GM18507 (cell line): ENCODE measurements at regions not wholly inside any gene's neighbourhood (a gene's known extent, or its start where the extent isn't known, plus 50 kb on each side); places are given as distances from the start of the nearest gene placed in this dataset.

Source experiments
- DNase-seq: peaks from one replicate; pipeline ENCODE4 v3.0.0; 2011; ENCODE audit warnings: low read depth; ENCODE audit not compliant: insufficient read length; ENCODE audit errors: extremely low spot score
- FAIRE-seq: peaks from 2 replicates; lab custom pipeline; 2011; peaks lifted over from hg19 to GRCh38; lab: Jason Lieb, UNC

DNA sequence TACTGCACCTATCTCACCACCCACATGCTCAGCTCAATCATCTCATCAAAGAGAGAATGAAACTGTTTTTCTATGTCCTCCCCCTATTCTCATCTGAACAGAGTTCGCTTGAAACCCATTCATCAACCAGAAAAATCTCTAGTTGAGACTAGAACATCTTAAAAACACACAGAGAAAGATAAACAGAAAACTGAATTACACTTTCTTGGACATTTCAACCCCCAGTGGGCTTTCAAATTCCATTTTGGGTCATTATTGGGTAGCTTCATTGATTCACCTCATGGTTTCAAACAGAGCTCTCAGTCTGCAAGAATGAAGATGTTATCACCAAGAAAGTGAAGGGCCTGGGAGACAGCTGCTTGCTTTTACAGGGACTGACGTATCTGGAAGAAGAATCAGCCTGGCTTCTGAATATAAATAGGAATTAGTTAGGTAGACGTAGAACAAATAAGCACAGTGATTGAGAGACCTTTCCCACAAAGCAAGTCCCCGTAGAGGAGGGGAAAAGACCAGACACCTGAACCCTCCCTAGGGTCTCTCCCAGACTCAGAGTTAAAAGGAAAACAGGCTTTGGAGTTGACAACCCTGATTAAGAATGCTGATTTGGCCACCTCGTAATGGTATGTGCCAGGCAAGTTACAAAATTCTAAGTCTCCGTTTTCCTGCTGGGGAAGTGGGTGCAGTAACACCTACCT lies 155.7 kb downstream of the BBOX1 start:
- FAIRE-seq (no peak), DNase-seq (no peak)

DNA sequence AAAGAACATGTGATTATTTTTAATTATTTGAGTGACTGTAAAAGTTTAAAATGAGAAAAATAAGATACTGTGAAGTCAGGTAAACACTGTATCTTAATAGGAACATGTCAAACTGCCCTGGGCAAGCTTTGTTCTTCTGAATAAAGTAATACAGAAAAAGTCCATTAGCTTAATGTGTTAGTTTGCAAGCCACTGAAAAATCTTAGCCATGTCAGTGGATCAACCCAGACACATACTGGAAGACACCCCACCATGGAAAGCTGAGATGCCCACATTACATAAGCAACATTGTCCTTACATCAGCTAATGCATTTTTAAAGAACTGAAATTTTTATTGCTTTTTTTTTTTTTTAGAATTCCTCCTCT lies 155.2 kb downstream of the BBOX1 start:
- DNase-seq (no peak), FAIRE-seq (no peak)

DNA sequence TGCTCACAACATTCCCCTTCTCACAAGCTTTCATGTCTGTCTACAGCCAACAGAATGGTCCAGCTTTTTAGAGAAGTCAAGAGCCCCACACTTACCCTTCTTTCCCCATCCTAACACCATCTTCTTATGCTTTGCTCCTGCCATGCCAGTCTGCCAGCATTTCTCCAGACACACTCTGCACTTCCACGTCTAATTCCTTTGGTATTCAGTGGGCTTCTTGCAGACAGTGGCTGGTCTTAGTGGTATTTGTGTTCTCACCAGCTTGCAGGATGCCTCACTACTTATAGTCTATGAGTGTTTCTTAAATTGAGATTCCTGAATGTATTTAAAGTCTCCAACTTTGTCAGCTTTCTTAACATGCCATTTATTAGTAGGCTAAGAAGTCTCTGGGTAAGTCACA lies 154.4 kb downstream of the BBOX1 start:
- DNase-seq (no peak), FAIRE-seq (no peak)

DNA sequence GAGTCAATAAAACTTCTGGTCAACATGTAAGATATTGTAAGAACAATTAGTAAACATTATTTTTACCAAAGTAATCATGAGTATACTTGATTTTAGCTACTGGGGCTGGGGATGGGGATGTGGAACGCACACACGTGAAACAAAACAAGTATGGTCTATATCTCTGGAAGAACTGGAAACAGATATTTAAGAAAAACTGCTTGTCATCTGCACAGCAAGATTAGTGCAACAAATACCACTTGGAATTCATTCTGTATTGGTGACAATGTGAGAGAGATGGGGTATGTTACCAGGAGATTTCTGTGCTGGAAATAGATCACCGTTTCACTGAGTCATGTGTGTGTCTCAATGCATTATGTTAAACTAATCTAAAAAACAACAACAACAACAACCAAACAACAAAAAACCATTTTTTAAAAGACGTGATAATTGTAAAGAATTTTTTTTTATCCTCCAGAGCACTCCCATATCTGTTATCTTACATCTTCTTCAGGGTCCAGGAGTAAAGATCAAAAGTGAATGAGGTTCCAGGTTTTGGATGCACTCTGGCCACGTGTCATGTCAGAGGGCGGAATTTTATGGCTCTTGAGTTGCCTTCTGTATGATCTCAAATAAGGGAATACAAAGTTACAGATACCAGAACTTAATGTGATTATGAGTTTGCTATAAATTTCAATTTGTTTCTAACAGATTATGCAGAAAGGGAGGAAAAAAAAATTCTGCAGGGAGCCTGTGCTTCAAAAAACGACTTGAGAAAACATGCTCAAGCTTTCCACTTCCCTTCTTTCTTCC lies 153.0 kb downstream of the BBOX1 start:
- DNase-seq (no peak), FAIRE-seq (no peak)

DNA sequence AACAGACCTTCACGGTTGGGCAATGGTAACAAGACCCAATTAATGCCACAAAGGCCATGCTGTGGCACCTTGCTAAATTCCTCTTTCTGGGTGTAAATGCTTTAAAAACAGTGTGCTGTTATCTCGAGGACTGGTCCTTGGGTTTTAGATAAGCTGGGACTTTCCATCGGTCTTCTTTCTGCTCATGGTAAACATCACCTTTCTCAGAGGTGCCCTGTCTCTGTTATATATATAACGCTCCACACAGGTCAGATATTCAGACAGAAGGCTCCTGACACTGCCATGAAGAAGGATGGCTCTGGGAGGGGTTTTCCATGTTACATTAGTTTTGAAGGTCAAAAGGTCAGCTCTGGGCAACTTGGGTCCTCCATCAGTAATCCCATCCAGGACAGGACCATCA lies 151.6 kb downstream of the BBOX1 start:
- DNase-seq, result no peak
- FAIRE-seq, result no peak

DNA sequence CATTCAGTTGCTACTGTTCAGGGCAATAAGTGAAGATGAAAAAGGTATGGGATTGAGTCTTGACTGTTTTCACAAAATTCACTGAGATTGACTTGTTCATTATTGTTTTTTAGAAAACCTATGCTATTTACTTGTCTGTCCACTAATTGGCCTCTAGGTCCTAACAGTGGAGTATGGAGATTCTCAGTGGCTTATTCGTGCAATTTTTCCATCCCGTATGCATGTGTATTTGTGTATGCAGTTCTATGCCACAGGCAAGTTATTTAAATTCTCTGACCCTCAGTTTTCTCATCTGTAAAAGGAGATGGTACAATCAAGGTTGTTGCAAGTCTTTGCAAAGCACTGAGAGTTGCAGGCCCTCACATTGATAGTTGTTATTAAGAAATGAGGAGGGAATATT lies 151.0 kb downstream of the BBOX1 start:
- no peak for FAIRE-seq

DNA sequence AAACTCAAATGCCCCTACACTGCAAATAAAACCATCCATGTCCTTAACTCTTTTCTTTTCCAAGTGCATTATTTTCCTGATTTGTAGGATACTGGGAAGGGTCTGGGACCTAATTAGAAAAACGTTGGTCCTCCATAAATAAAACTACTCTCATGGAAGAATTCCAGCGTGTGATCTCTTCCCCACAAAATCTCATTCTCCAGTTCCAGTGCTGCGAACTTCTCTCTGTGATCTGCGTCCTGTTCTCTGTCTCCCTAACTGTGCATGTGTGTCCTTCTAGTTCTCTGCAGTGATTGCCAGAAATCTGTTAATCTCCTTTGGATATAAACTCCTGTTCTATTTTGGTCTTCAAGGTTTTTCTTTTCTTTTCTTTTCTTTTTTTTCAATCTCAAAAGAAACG lies 148.1 kb downstream of the BBOX1 start:
- DNase-seq (no peak), FAIRE-seq (no peak)

More for the DNA sequence above, 151.0 kb downstream of the BBOX1 start:
- no peak for DNase-seq

DNA sequence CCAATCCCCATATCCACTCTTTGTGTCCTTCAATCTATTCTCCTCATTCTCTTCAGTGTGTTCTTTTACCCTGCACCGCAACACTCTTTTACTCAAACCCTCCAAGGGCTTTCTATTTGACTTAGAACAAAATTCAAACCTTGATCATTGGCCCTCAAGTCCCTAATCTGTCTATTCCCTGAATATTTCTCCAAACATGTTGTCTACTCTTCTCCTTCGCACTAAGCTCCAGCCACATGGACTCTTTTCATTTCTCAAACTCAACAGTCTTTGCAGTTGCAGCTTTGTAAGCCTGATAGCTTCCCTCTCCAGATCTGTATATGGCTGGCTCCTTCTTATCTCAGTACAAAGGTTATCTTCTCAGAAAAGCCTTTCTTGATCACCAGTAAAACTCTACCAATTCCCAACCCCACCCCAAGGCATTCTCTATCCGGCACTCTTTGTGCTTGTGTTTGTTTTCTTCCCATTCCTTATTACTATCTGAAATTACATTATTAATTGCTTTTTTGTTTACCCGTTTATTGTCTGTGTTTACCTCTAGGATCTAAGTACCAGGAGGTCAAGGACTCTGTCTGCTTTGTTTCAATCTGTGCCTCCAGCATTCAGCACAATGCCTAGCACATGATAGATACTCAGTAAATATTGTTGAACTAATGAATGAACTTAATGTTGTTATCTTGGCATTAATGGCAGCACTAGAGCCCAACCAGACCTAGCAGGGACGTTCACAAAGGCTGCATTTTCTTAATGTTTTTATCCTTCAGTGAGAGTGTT lies 147.4 kb downstream of the BBOX1 start:
- FAIRE-seq (no peak), DNase-seq (no peak)

DNA sequence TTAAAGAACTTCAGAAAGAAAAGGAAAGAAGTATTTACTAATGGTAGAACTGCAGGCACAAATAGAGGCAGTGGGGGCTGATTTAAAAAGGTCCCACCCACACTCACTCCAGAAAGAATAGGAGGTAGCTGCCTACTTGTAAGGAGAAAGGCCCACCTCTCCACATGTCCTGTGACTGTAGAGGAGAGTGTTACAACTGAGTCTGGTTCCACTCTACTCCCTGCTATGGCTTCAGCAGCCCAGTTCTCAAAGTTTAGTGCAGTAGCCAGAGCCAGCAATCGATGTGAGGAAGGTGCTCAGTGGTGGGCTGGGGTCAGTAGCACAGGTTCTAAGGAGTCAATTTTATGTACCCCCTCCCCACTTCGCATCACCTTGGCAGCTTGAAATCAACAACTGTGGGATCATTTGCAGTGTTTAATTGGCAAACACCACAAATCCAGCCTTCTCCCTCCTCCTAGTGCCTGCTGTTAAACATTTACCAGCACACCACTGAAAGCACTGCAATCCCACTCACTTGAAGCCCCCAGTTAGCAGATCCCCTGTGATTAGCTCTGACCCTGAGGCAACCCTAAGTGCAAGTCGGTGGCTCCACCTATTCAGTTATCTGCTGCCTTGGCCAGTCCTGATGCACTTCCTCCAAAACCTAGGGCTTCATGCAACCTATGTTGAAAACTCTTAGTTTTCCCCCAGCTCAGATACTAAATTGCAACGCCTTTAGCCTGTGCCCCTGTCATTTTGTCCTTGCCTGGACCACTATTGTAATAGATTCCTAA lies 146.6 kb downstream of the BBOX1 start:
- no peak for FAIRE-seq

DNA sequence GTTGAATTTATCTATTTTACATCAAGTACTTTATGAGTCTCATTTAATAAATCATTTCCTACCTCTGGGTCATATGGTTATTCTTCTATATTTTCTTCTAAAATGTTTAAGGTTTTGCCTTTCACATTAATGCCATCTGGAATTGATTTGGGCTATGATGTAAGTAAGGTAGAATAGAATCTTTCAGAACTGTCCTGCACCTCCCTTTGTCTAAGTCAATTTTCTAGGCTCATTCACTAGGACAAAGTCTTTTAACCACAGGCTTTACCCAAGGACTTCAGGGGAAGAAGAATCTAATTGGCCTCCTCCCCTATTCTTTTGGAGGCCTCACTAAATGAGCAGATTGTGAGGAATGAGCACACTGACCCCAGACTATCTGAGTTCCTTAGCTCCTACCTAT lies 146.0 kb downstream of the BBOX1 start:
- DNase-seq, result no peak
- FAIRE-seq, result no peak

More for the DNA sequence above, 146.6 kb downstream of the BBOX1 start:
- no peak for DNase-seq

DNA sequence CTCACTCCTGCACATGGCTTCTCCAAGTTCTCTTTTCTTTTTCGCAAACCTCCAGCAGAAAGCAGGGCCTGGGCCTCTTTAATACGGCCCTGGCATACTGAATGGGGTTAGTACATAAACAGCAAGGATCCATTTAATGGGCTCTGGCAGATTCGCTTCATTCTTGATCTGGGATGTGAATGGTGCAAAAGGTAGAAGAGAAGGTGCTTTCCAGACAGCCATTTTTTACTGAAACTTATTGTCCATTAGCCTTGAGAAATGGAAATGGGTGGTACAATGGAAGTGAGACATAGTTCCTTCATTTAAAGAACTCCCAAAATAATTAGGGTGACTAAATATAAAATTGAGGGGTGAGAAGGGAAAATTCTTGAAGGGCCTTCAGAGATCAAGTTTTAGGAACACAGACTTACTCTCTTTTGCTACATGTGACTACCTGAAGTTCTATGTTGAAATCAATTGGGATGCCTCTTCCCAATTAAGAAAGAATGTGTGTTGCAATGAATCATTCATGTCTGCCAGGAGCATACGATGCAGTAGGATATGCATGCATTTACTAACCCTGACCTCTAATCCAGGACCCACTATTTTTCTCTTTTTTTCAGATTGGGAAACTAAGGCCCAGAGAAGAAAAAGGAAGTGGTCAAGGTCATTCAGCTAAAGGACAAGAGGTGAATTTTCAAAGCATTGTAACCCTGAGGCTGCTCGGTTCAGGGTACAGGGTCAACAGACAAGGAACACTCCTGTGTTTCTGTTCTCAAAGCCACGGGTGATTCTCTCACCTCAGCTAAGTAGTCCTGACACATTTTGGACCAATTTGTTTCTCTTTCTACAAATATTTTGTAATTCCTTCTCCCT lies 144.1 kb downstream of the BBOX1 start:
- FAIRE-seq (no peak), DNase-seq (no peak)

DNA sequence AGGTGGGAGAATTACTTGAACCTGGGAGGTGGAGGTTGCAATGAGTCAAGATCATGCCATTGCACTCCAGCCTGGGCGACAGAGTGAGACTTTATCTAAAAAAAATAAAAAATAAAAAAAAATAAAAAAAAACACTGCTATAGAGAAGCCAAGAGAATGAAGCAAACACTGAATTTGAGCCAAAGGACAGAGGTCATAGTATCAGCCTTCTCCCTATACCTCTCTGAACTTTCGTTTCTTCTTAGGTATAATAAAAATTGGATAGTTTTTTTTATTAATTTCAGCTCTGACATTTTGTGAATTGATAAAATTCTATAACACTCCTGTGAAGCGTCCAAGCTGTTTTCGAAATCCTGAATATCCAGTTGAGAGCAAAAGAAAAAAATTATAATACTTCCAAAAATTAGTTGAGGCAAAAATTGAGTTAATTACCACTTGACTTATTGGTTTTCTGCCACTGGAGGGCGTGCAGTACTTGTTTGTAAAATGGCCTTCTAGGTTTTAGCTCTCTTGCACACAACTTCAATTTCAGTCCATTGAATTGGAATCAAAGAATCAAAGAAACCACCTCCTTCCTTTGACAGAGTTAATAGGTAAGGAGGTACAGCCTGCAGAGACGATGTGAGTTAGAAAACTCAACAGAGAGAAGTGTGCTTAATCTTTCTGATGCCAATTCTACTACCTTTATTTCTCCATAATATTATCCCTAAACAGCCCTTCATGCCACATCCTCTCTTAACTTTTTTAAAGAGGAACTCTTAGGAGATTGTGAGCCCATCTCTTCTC lies 143.2 kb downstream of the BBOX1 start:
- DNase-seq, result peak; percentile 5
- peak; percentile 74 for FAIRE-seq

DNA sequence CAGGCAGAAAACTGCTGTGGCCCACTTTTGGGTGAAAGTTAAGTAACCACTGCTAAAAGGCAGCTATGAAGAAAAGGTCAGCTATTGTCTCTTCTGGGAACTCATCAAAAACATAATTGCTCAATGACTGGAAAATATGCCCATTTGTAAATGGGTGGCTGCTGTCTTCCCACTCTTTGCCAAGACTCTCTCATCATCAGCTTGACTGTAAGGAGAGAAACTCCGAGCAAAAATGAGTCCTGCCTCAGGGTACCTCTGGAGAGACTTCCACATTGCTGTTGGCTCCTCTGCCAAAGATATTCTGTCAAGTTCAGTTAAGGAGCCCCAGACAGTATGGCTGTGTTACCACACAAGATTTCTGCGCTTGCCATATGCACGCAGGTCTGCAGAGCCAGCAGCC lies 138.7 kb downstream of the BBOX1 start:
- FAIRE-seq (no peak), DNase-seq (no peak)

DNA sequence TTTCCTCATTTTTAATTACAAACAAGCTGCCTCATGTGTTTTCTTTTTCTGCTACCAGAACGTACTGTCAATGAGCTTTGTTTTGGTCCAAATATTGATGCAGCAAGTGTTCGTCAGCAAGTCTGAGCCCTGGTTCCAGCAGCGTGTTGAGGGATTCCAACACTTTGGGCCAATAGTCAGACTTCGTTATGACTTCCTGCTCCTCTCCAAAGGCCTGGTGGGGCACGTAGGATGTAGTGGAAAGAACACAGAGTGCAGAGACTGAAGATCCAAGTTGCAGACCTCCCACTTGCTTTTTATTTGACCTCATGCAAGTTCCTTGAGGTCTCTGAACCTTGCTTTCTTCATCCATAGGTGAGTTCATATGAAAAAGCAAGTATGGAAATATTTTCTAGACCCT lies 138.2 kb downstream of the BBOX1 start:
- DNase-seq (no peak), FAIRE-seq (no peak)
